ENCODE measurements at regions not wholly inside any gene's neighbourhood (a gene's known extent, or its start where the extent isn't known, plus 50 kb on each side); places are given as distances from the start of the nearest gene placed in this dataset.

GRCh38 chrX:132272826-132273225, 53.6 kb upstream of the RAP2C start:
- TF ChIP-seq REST (IDR thresholded peaks at IDR 0.05; ENCODE audit: insufficient replicate concordance, low read depth) (no peak), CTCF (IDR thresholded peaks at IDR 0.05; ENCODE audit: insufficient read depth, low read length) (no peak), POLR2AphosphoS5 (IDR thresholded peaks at IDR 0.05; ENCODE audit: low read depth) (no peak), GABPA (IDR thresholded peaks at IDR 0.05; ENCODE audit: low read depth) (no peak)
